H1 (cell line): ENCODE measurements at regions not wholly inside any gene's neighbourhood (a gene's known extent, or its start where the extent isn't known, plus 50 kb on each side); places are given as distances from the start of the nearest gene placed in this dataset.

ENCODE experiments used
- CTCF ChIA-PET: fragments of 300-600 bp; sonication (Branson Sonifier 250); formaldehyde crosslinking; loops from one replicate; lab custom pipeline; 2021; ENCODE audit not compliant: partially characterized antibody; lab: Charles Lee
- POLR2A ChIA-PET: fragments of 300-600 bp; sonication (Branson Sonifier 250); formaldehyde crosslinking; loops from one replicate; lab custom pipeline; 2021; ENCODE audit warnings: inconsistent platforms; ENCODE audit not compliant: partially characterized antibody; lab: Charles Lee
- DNase-seq, 2 experiments: peaks; one replicate each; pipeline versions ENCODE4 v3.0.0 to v3.0.0-alpha.2; 2010 to 2022; ENCODE audit warnings: low spot score in 2 of 2, low read depth in 1 of 2, mixed read lengths in 1 of 2
- FAIRE-seq: peaks from 2 replicates; lab custom pipeline; 2011; peaks lifted over from hg19 to GRCh38; lab: Jason Lieb, UNC
- H2AFZ ChIP-seq: 2 replicates; pipeline ENCODE4 v1.8.1; 2012; ENCODE audit warnings: low read length, inconsistent platforms
- H2AK5ac ChIP-seq: 2 replicates; pipeline ENCODE4 v1.6.1; 2013; ENCODE audit warnings: low read depth, low read length
- H2BK120ac ChIP-seq: replicated peaks from 2 replicates; pipeline ENCODE3; 2013; ENCODE audit warnings: low read depth, low read length, inconsistent platforms
- H2BK12ac ChIP-seq: 2 replicates; pipeline ENCODE4 v1.6.1; 2013; ENCODE audit warnings: low read depth, low read length
- H2BK15ac ChIP-seq: 2 replicates; pipeline ENCODE4 v1.6.1; 2013; ENCODE audit warnings: low read length
- H2BK20ac ChIP-seq: 2 replicates; pipeline ENCODE4 v1.6.1; 2013; ENCODE audit warnings: low read length
- H2BK5ac ChIP-seq: 2 replicates; pipeline ENCODE4 v1.6.1; 2013; ENCODE audit warnings: low read depth, low read length
- H3K14ac ChIP-seq: 2 replicates; pipeline ENCODE4 v1.6.1; 2013; ENCODE audit warnings: inconsistent platforms; ENCODE audit not compliant: insufficient read length
- H3K18ac ChIP-seq: 2 replicates; pipeline ENCODE4 v1.6.1; 2013; ENCODE audit warnings: low read length; ENCODE audit errors: extremely low read depth
- H3K23ac ChIP-seq: 2 replicates; pipeline ENCODE4 v1.6.1; 2013; ENCODE audit warnings: inconsistent platforms; ENCODE audit not compliant: insufficient read length
- H3K23me2 ChIP-seq: 2 replicates; pipeline ENCODE4 v1.6.1; 2013; ENCODE audit warnings: low read depth, low read length
- H3K27ac ChIP-seq: 2 replicates; pipeline ENCODE4 v1.6.1; 2011; ENCODE audit warnings: low read depth, low read length, inconsistent platforms
- H3K27me3 ChIP-seq, 4 experiments: replicated peaks in 1 of 4; 1 replicate in 1 of 4; 2 replicates in 3 of 4; pipeline versions ENCODE4 v1.6.1 to v1.8.1; 2011 to 2013; ENCODE audit warnings: low read length in 3 of 4, mild to moderate bottlenecking in 3 of 4, inconsistent platforms in 2 of 4, mixed read lengths in 2 of 4, moderate library complexity in 1 of 4; ENCODE audit not compliant: control insufficient read depth in 3 of 4, insufficient read depth in 3 of 4; ENCODE audit errors: extremely low read depth in 1 of 4
- H3K36me3 ChIP-seq, 4 experiments: 2 replicates each; pipeline versions ENCODE4 v1.6.1 to v1.8.1; 2011 to 2013; ENCODE audit warnings: mild to moderate bottlenecking in 4 of 4, low read length in 3 of 4, moderate library complexity in 2 of 4, control low read depth in 1 of 4, inconsistent platforms in 1 of 4; ENCODE audit not compliant: insufficient read depth in 4 of 4, control insufficient read depth in 2 of 4
- H3K4ac ChIP-seq: replicated peaks from 2 replicates; pipeline ENCODE3; 2013; ENCODE audit warnings: low read length, low read depth, mixed read lengths, inconsistent platforms; ENCODE audit not compliant: insufficient read length
- H3K4me1 ChIP-seq, 4 experiments: replicated peaks in 1 of 4; 1 replicate in 1 of 4; 2 replicates in 3 of 4; pipeline versions ENCODE4 v1.6.1 to v1.8.1; 2011 to 2013; ENCODE audit warnings: low read length in 3 of 4, inconsistent platforms in 2 of 4, mixed read lengths in 1 of 4; ENCODE audit not compliant: insufficient read depth in 4 of 4, control insufficient read depth in 3 of 4
- H3K4me2 ChIP-seq, 2 experiments: 2 replicates each; pipeline versions ENCODE4 v1.6.1 to v1.8.1; 2011 to 2013; ENCODE audit warnings: low read depth in 2 of 2, low read length in 2 of 2, control low read depth in 1 of 2, inconsistent platforms in 1 of 2, mild to moderate bottlenecking in 1 of 2; ENCODE audit not compliant: insufficient read depth in 1 of 2
- H3K4me3 ChIP-seq, 4 experiments: fragments of 200-600, 300-600 bp in 1 of 4; sonication (generic), shearing (Covaris generic), sonication (Bioruptor Twin) in 1 of 4; 2 replicates each; pipeline versions ENCODE4 v1.5.1 to v1.8.1; 2011 to 2016; ENCODE audit warnings: low read length in 4 of 4, low read depth in 3 of 4, control low read depth in 2 of 4, inconsistent platforms in 2 of 4, mild to moderate bottlenecking in 2 of 4, mixed read lengths in 1 of 4, moderate library complexity in 1 of 4; ENCODE audit not compliant: insufficient read depth in 2 of 4; ENCODE audit errors: extremely low read depth in 1 of 4
- H3K56ac ChIP-seq: replicated peaks from 2 replicates; pipeline ENCODE3; 2013; ENCODE audit warnings: low read depth, mild to moderate bottlenecking, mixed read lengths, low read length, inconsistent platforms; ENCODE audit not compliant: insufficient read length
- H3K79me1 ChIP-seq: 2 replicates; pipeline ENCODE4 v1.6.1; 2013; ENCODE audit warnings: low read depth, low read length, control low read depth
- H3K79me2 ChIP-seq, 2 experiments: 2 replicates each; pipeline versions ENCODE4 v1.6.1 to v1.8.1; 2012 to 2013; ENCODE audit warnings: low read length in 2 of 2, mild to moderate bottlenecking in 2 of 2, inconsistent platforms in 1 of 2; ENCODE audit not compliant: insufficient read depth in 2 of 2, control insufficient read depth in 1 of 2
- H3K9ac ChIP-seq, 4 experiments: replicated peaks in 1 of 4; 1 replicate in 1 of 4; 2 replicates in 3 of 4; pipeline versions ENCODE4 v1.6.1 to v1.8.1; 2011 to 2013; ENCODE audit warnings: low read depth in 3 of 4, low read length in 3 of 4, control low read depth in 2 of 4, mild to moderate bottlenecking in 2 of 4, moderate library complexity in 2 of 4, inconsistent platforms in 1 of 4; ENCODE audit errors: extremely low read depth in 1 of 4
- H3K9me3 ChIP-seq, 2 experiments: 2 replicates each; pipeline versions ENCODE4 v1.6.1 to v1.8.1; 2012 to 2013; ENCODE audit warnings: mild to moderate bottlenecking in 2 of 2, moderate library complexity in 2 of 2, control low read depth in 1 of 2, inconsistent platforms in 1 of 2, low read depth in 1 of 2, low read length in 1 of 2, mixed read lengths in 1 of 2; ENCODE audit not compliant: insufficient read depth in 2 of 2
- H4K20me1 ChIP-seq, 2 experiments: replicated peaks in 1 of 2; 2 replicates each; pipeline versions ENCODE3 to v1.8.1; 2011 to 2013; ENCODE audit warnings: inconsistent platforms in 2 of 2, low read length in 2 of 2, mild to moderate bottlenecking in 1 of 2; ENCODE audit not compliant: insufficient read depth in 2 of 2, control insufficient read depth in 1 of 2
- H4K5ac ChIP-seq: 2 replicates; pipeline ENCODE4 v1.6.1; 2013; ENCODE audit warnings: low read length, low read depth, mixed read lengths, inconsistent platforms; ENCODE audit not compliant: insufficient read length
- H4K8ac ChIP-seq: 2 replicates; pipeline ENCODE4 v1.8.0; 2013; ENCODE audit warnings: mild to moderate bottlenecking, moderate library complexity, low read length, inconsistent platforms; ENCODE audit not compliant: insufficient read depth; ENCODE audit errors: extremely low read depth
- H4K91ac ChIP-seq: replicated peaks from 2 replicates; pipeline ENCODE3; 2013; ENCODE audit warnings: low read length, mixed read lengths, inconsistent platforms; ENCODE audit not compliant: insufficient read length
- BACH1 ChIP-seq: IDR thresholded peaks from 2 replicates; pipeline ENCODE4 v1.6.1; 2012; ENCODE audit warnings: low read length, improper control_type of control experiment
- CHD1 ChIP-seq: IDR thresholded peaks from 2 replicates; pipeline ENCODE4 v1.6.1; 2012; ENCODE audit warnings: low read depth, low read length, improper control_type of control experiment
- WGBS, 2 experiments: shearing (Covaris generic) in 1 of 2; methylation state at CpG; one replicate each; pipeline versions ENCODE4 v1.1.6 to v1.1.7; 2013 to 2015; ENCODE audit warnings: low lambda C conversion rate in 2 of 2, mixed read lengths in 2 of 2, inconsistent platforms in 1 of 2, low coverage in 1 of 2, missing lambda C conversion rate in 1 of 2; ENCODE audit not compliant: insufficient replicate concordance in 2 of 2, insufficient coverage in 1 of 2, insufficient read length in 1 of 2; ENCODE audit errors: extremely low coverage in 1 of 2, missing lambda C conversion rate in 1 of 2; 5-methylcytosine and 5-hydroxymethylcytosine counted together

GRCh38 chr2:204321910-204322751 is 223.1 kb upstream of the PARD3B start:
- Histone ChIP-seq H4K91ac (no peak overlapping the region), H4K5ac (no peak overlapping the region), H2BK120ac (no peak overlapping the region), H3K9ac (no peak overlapping the region), H3K56ac (no peak overlapping the region), H4K20me1 (no peaks in the 10 kb centered on the region), H3K27me3 (no peaks in the 10 kb centered on the region), H2BK5ac (no peak overlapping the region), H3K79me2 (no peaks in the 10 kb centered on the region), H2AFZ (no peak overlapping the region), H3K27ac (no peak overlapping the region), H3K4me1 (peaks cover 0 to 3% (median 0%) of the 10 kb centered on the region in 4 experiments; a peak in 2 of 7 replicates), H3K9me3 (no peaks in the 10 kb centered on the region), H4K8ac (no peak overlapping the region), H3K4me3 (no peak overlapping the region), H3K23ac (no peak overlapping the region), H3K4me2 (no peak overlapping the region), H2AK5ac (no peak overlapping the region), H3K4ac (no peak overlapping the region), H3K79me1 (no peaks in the 10 kb centered on the region), H2BK15ac (no peak overlapping the region; the same call in 1 of the 2 replicates), H3K14ac (no peak overlapping the region), H3K23me2 (no peaks in the 10 kb centered on the region), H3K36me3 (no peaks in the 10 kb centered on the region), H2BK12ac (peak overlapping the region; percentile 28; the same call in 1 of the 2 replicates), H3K18ac (no peak overlapping the region), H2BK20ac (no peak overlapping the region)
- DNase-seq: no peak
- CTCF ChIA-PET: interaction anchor here (0.9 to 4.2 kb wide), 5 partner anchors 62 to 373 kb away, joined by 3 to 34 read pairs (median 8); no protein-coding TSS in a partner anchor
- TF ChIP-seq CHD1 (no peak), BACH1 (peak; percentile 29; the same call in 1 of the 2 replicates)
- no peak for FAIRE-seq
- POLR2A ChIA-PET: no interaction called here
- 92% methylated on average over 9 of the region's 9 CpGs; no CpG with 5 or more reads in 1 of the 2 experiments for WGBS, 2 experiments
